Adrenal gland (tissue), 5 donors: ENCODE measurements at regions not wholly inside any gene's neighbourhood (a gene's known extent, or its start where the extent isn't known, plus 50 kb on each side); places are given as distances from the start of the nearest gene placed in this dataset.

Experiments used
- POLR2A ChIP-seq, 2 donors: fragments of 450-650 bp; IDR thresholded peaks; one replicate each; pipeline ENCODE4 v1.6.1; 2017; ENCODE audit warnings: antibody characterized with exemption in 2 of 2, mild to moderate bottlenecking in 2 of 2, moderate library complexity in 1 of 2
- TF ChIP-seq, protein P1 (sequence below), 6 experiments: fragments of 450-650 bp in 4 of 6; fragments of 200-600 bp in 2 of 6; sonication (generic) in 1 of 6; IDR thresholded peaks; 1 replicate in 5 of 6; 2 replicates in 1 of 6; pipeline versions ENCODE4 v1.5.1 to v1.8.0; 2016 to 2021; ENCODE audit warnings: antibody characterized with exemption in 6 of 6, mild to moderate bottlenecking in 2 of 6, moderate library complexity in 1 of 6
- donor health status: DM: no; HTN: no; CAD: no.

GRCh38 chr5:64108674-64109073 lies 57.0 kb upstream of the RNF180 start:
- TF ChIP-seq, protein P1, sequence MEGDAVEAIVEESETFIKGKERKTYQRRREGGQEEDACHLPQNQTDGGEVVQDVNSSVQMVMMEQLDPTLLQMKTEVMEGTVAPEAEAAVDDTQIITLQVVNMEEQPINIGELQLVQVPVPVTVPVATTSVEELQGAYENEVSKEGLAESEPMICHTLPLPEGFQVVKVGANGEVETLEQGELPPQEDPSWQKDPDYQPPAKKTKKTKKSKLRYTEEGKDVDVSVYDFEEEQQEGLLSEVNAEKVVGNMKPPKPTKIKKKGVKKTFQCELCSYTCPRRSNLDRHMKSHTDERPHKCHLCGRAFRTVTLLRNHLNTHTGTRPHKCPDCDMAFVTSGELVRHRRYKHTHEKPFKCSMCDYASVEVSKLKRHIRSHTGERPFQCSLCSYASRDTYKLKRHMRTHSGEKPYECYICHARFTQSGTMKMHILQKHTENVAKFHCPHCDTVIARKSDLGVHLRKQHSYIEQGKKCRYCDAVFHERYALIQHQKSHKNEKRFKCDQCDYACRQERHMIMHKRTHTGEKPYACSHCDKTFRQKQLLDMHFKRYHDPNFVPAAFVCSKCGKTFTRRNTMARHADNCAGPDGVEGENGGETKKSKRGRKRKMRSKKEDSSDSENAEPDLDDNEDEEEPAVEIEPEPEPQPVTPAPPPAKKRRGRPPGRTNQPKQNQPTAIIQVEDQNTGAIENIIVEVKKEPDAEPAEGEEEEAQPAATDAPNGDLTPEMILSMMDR (IDR thresholded peaks at IDR 0.05), result no peak
- TF ChIP-seq POLR2A (IDR thresholded peaks at IDR 0.05), result no peak
